Caco-2 (cell line): ENCODE measurements at regions not wholly inside any gene's neighbourhood (a gene's known extent, or its start where the extent isn't known, plus 50 kb on each side); places are given as distances from the start of the nearest gene placed in this dataset.

ENCODE experiments used
- BruUV-seq: library from RNA; stranded (reverse); fragments of 400-500 nt; replicated peaks from 2 replicates; lab custom pipeline; 2021; lab: Mats Ljungman, UMichigan
- CTCF ChIA-PET: fragments of 300-600 bp; sonication (Branson Sonifier 250); formaldehyde crosslinking; loops from one replicate; lab custom pipeline; 2022; ENCODE audit warnings: antibody characterized with exemption; lab: Charles Lee
- POLR2A ChIA-PET: fragments of 300-600 bp; sonication (Branson Sonifier 250); formaldehyde crosslinking; loops from one replicate; lab custom pipeline; 2022; ENCODE audit warnings: antibody characterized with exemption; lab: Charles Lee
- DNase-seq, 2 experiments: peaks; one replicate each; pipeline versions ENCODE4 v3.0.0 to v3.0.0-alpha.2; 2020 to 2022
- H3K27me3 ChIP-seq: replicated peaks from 2 replicates; pipeline ENCODE4 v1.6.0; 2011; ENCODE audit warnings: low read length; ENCODE audit not compliant: control insufficient read depth, insufficient read depth
- H3K36me3 ChIP-seq: 2 replicates; pipeline ENCODE4 v1.5.1; 2011; ENCODE audit warnings: low read length; ENCODE audit not compliant: control insufficient read depth, insufficient read depth
- H3K4me1 ChIP-seq: fragments of 250-450 bp; sonication (Bioruptor Pico); 2 replicates; pipeline ENCODE4 v1.5.1; 2020; ENCODE audit warnings: mild to moderate bottlenecking
- H3K4me3 ChIP-seq: 2 replicates; pipeline ENCODE4 v1.5.1; 2011; ENCODE audit warnings: low read depth, mild to moderate bottlenecking, control low read depth, low read length
- H3K9me3 ChIP-seq: fragments of 250-450 bp; sonication (Bioruptor Pico); 2 replicates; pipeline ENCODE4 v1.5.1; 2020; ENCODE audit warnings: mild to moderate bottlenecking, moderate library complexity
- H3K27ac Mint-ChIP-seq: one replicate; pipeline ENCODE4 v1.8.0; 2022; ENCODE audit warnings: mixed read lengths; ENCODE audit not compliant: unreplicated experiment
- H3K27me3 Mint-ChIP-seq: one replicate; pipeline ENCODE4 v1.8.0; 2022; ENCODE audit warnings: mixed read lengths; ENCODE audit not compliant: insufficient read depth, unreplicated experiment
- H3K36me3 Mint-ChIP-seq: one replicate; pipeline ENCODE4 v1.8.0; 2022; ENCODE audit warnings: mild to moderate bottlenecking, mixed read lengths; ENCODE audit not compliant: insufficient read depth, unreplicated experiment
- H3K4me1 Mint-ChIP-seq: one replicate; pipeline ENCODE4 v1.8.0; 2022; ENCODE audit warnings: low read depth, mixed read lengths; ENCODE audit not compliant: unreplicated experiment
- H3K4me3 Mint-ChIP-seq: one replicate; pipeline ENCODE4 v1.8.0; 2022; ENCODE audit warnings: mild to moderate bottlenecking, moderate library complexity, mixed read lengths; ENCODE audit not compliant: unreplicated experiment
- H3K9me3 Mint-ChIP-seq: one replicate; pipeline ENCODE4 v1.8.0; 2022; ENCODE audit warnings: mixed read lengths; ENCODE audit not compliant: unreplicated experiment
- CTCF ChIP-seq, 2 experiments: fragments of 200-600 bp in 1 of 2; IDR thresholded peaks; 1 replicate in 1 of 2; 2 replicates in 1 of 2; pipeline versions ENCODE4 v1.5.1 to v1.8.0; 2011 to 2022; ENCODE audit warnings: antibody characterized with exemption in 1 of 2, control low read depth in 1 of 2, inconsistent platforms in 1 of 2, low read depth in 1 of 2, low read length in 1 of 2, mild to moderate bottlenecking in 1 of 2, moderate library complexity in 1 of 2; ENCODE audit not compliant: insufficient read depth in 1 of 2, severe bottlenecking in 1 of 2, unreplicated experiment in 1 of 2
- intact Hi-C: fragments of 100-400 bp; cut with micrococcal nuclease; formaldehyde crosslinking; loops from one replicate; pipeline ENCODE4 v1.10.0; 2022; ENCODE audit not compliant: unreplicated experiment

- ChIA-PET POLR2A (no interaction called here), CTCF (no interaction called here)
- H3K9me3 Mint-ChIP-seq = no peaks in the 10 kb centered on the region
- H3K4me3 ChIP-seq = no peak overlapping the region
- H3K4me3 Mint-ChIP-seq = no peak overlapping the region
- H3K27me3 ChIP-seq = no peaks in the 10 kb centered on the region
- no peaks in the 10 kb centered on the region for H3K4me1 Mint-ChIP-seq
- no peaks in the 10 kb centered on the region for H3K36me3 ChIP-seq
- H3K27me3 Mint-ChIP-seq = peaks cover 4% of the 10 kb centered on the region
- intact Hi-C loops = no loop called here
- H3K9me3 ChIP-seq = no peaks in the 10 kb centered on the region
- no peaks in the 10 kb centered on the region for H3K4me1 ChIP-seq
- no TSS peak for BruUV-seq
- no peak for DNase-seq
- H3K27ac Mint-ChIP-seq = no peak overlapping the region
- TF ChIP-seq CTCF (IDR thresholded peaks at IDR 0.05; ENCODE audit: insufficient read depth in 1 of 2, low read depth in 1 of 2, low read length in 1 of 2, severe bottlenecking in 1 of 2, unreplicated experiment in 1 of 2) = no peak
- no peaks in the 10 kb centered on the region for H3K36me3 Mint-ChIP-seq
Observed at GRCh38 chr6:148678682-148679081, 68.1 kb upstream of the UST start.

- POLR2A ChIA-PET = no interaction called here
- no peak for DNase-seq
- no peaks in the 10 kb centered on the region for H3K36me3 ChIP-seq
- CTCF ChIA-PET = no interaction called here
- H3K27ac Mint-ChIP-seq = no peak overlapping the region
- no peaks in the 10 kb centered on the region for H3K4me1 ChIP-seq
- no peaks in the 10 kb centered on the region for H3K36me3 Mint-ChIP-seq
- H3K4me3 Mint-ChIP-seq = no peak overlapping the region
- TF ChIP-seq CTCF (IDR thresholded peaks at IDR 0.05; ENCODE audit: insufficient read depth in 1 of 2, low read depth in 1 of 2, low read length in 1 of 2, severe bottlenecking in 1 of 2, unreplicated experiment in 1 of 2) = no peak
- H3K4me3 ChIP-seq = no peak overlapping the region
- peaks cover 4% of the 10 kb centered on the region for H3K27me3 Mint-ChIP-seq
- H3K9me3 ChIP-seq = no peaks in the 10 kb centered on the region
- intact Hi-C loops = no loop called here
- H3K4me1 Mint-ChIP-seq = no peaks in the 10 kb centered on the region
- no TSS peak for BruUV-seq
- H3K27me3 ChIP-seq = no peaks in the 10 kb centered on the region
- H3K9me3 Mint-ChIP-seq = no peaks in the 10 kb centered on the region
Observed at GRCh38 chr6:148681666-148682065, 65.2 kb upstream of the UST start.

GRCh38 chr6:148682252-148682651 is 64.6 kb upstream of the UST start:
- H3K36me3 Mint-ChIP-seq = no peaks in the 10 kb centered on the region
- no peaks in the 10 kb centered on the region for H3K4me1 ChIP-seq
- H3K4me3 Mint-ChIP-seq = no peak overlapping the region
- H3K4me3 ChIP-seq = no peak overlapping the region
- no TSS peak for BruUV-seq
- H3K9me3 ChIP-seq = no peaks in the 10 kb centered on the region
- intact Hi-C loops = no loop called here
- H3K27me3 ChIP-seq = no peaks in the 10 kb centered on the region
- peaks cover 4% of the 10 kb centered on the region for H3K27me3 Mint-ChIP-seq
- no peak for TF ChIP-seq CTCF (IDR thresholded peaks at IDR 0.05; ENCODE audit: insufficient read depth in 1 of 2, low read depth in 1 of 2, low read length in 1 of 2, severe bottlenecking in 1 of 2, unreplicated experiment in 1 of 2)
- ChIA-PET CTCF (no interaction called here), POLR2A (no interaction called here)
- DNase-seq = no peak
- no peak overlapping the region for H3K27ac Mint-ChIP-seq
- H3K36me3 ChIP-seq = no peaks in the 10 kb centered on the region
- no peaks in the 10 kb centered on the region for H3K9me3 Mint-ChIP-seq
- H3K4me1 Mint-ChIP-seq = no peaks in the 10 kb centered on the region
